Prostate gland (tissue), 2 donors: ENCODE measurements at regions not wholly inside any gene's neighbourhood (a gene's known extent, or its start where the extent isn't known, plus 50 kb on each side); places are given as distances from the start of the nearest gene placed in this dataset.

Experiments used
- CTCF ChIP-seq, 4 experiments: fragments of 200-600 bp in 2 of 4; fragments of 450-650 bp in 2 of 4; sonication (generic) in 2 of 4; IDR thresholded peaks; 1 replicate in 3 of 4; 2 replicates in 1 of 4; pipeline ENCODE4 v1.5.1; 2016 to 2019; ENCODE audit warnings: antibody characterized with exemption in 4 of 4, mild to moderate bottlenecking in 2 of 4, moderate library complexity in 2 of 4
- POLR2A ChIP-seq: fragments of 450-650 bp; IDR thresholded peaks from one replicate; pipeline ENCODE4 v1.6.1; 2016; ENCODE audit warnings: antibody characterized with exemption, mild to moderate bottlenecking
- POLR2AphosphoS5 ChIP-seq: sonication (generic); formaldehyde crosslinking; IDR thresholded peaks from one replicate; pipeline ENCODE4 v1.6.1; 2017; ENCODE audit warnings: antibody characterized with exemption

DNA sequence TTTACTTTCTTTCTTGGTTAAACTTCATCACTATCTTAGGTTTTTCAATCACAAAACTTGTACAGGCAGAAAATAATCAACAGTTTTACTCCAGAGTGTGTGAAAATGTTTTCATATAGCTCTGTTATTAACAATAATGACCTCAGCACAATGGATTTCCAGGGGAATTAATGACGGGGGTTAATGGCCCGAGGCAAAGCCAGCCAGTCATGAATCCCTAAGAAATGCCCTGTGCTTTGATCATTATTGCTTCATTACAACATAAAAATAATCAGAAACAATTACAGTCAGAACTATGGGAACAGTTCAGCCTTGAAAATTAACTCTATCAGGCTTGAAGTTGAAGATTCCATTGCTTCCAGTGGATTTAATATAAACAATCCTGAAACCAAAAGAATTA lies 875.4 kb downstream of the ROBO2 start:
- TF ChIP-seq POLR2A (no peak), CTCF (IDR thresholded peaks at IDR 0.05) (no peak), POLR2AphosphoS5 (no peak)
